Thymus (tissue), 11 donors: ENCODE measurements at regions not wholly inside any gene's neighbourhood (a gene's known extent, or its start where the extent isn't known, plus 50 kb on each side); places are given as distances from the start of the nearest gene placed in this dataset.

Source experiments
- DNase-seq, 9 donors: peaks; one replicate each; pipeline ENCODE4 v3.0.0-alpha.2; 2013; ENCODE audit warnings: low spot score in 9 of 9, low read depth in 6 of 9, missing footprints in 1 of 9
- H3K27ac ChIP-seq, 2 donors: one replicate each; pipeline ENCODE4 v1.5.1; 2013; ENCODE audit warnings: control low read depth in 1 of 2, low read depth in 1 of 2, low read length in 1 of 2, mild to moderate bottlenecking in 1 of 2, moderate library complexity in 1 of 2
- H3K27me3 ChIP-seq, 2 donors: one replicate each; pipeline ENCODE4 v1.5.1; 2013; ENCODE audit warnings: low read length in 1 of 2; ENCODE audit not compliant: control insufficient read depth in 2 of 2, insufficient read depth in 1 of 2
- H3K36me3 ChIP-seq, 2 donors: one replicate each; pipeline ENCODE4 v1.5.1; 2013; ENCODE audit warnings: low read length in 1 of 2, mild to moderate bottlenecking in 1 of 2, moderate library complexity in 1 of 2; ENCODE audit not compliant: control insufficient read depth in 2 of 2, insufficient read depth in 2 of 2
- H3K4me1 ChIP-seq, 2 donors: one replicate each; pipeline ENCODE4 v1.5.1; 2013; ENCODE audit warnings: low read length in 2 of 2; ENCODE audit not compliant: control insufficient read depth in 2 of 2, insufficient read depth in 2 of 2
- H3K4me3 ChIP-seq, 2 donors: one replicate each; pipeline ENCODE4 v1.5.1; 2013; ENCODE audit warnings: low read length in 2 of 2, control low read depth in 1 of 2, mild to moderate bottlenecking in 1 of 2
- H3K9me3 ChIP-seq, 2 donors: one replicate each; pipeline ENCODE4 v1.5.1; 2013; ENCODE audit warnings: low read length in 1 of 2, mild to moderate bottlenecking in 1 of 2; ENCODE audit not compliant: control insufficient read depth in 2 of 2, insufficient read depth in 1 of 2
- WGBS: extraction: QIAGEN DNeasy Blood & Tissue Kit; methylation state at CpG from one replicate; pipeline ENCODE4 v1.1.7; 2013; 5-methylcytosine and 5-hydroxymethylcytosine counted together
- donor health status: healthy.

GRCh38 chr2:13714466-13714865 lies 918.1 kb upstream of the LRATD1 start:
- H3K36me3 ChIP-seq: no peaks in the 10 kb centered on the region

DNA sequence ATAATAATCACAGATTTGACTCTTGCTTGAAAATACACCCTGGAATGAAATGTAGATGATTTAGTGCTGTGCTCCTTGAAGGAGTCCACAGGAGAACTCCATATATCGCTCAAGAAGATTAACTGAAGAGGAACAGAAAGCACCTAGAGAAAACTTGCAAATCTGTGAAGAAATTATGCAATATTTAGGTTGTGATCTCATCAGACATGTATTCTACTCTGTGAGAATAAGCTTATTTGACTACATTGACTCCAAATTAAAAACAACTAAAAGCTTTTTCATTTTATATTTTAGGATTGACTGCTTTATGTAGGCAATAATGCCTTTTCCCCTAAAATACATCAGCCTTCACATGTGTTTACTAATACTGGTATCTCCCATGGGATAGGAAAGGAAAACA lies 906.6 kb upstream of the LRATD1 start:
- peaks cover 0 to 7% of the 10 kb centered on the region in 2 donors for H3K9me3 ChIP-seq
- no peak overlapping the region for H3K27ac ChIP-seq
- WGBS: 86% methylated on average over 1 of the region's 1 CpG
- no peaks in the 10 kb centered on the region for H3K36me3 ChIP-seq
- no peak for DNase-seq
- H3K4me1 ChIP-seq: no peaks in the 10 kb centered on the region
- no peak overlapping the region for H3K4me3 ChIP-seq
- H3K27me3 ChIP-seq: no peaks in the 10 kb centered on the region

More at GRCh38 chr2:13714466-13714865, 918.1 kb upstream of the LRATD1 start:
- Histone ChIP-seq H3K4me1 (no peaks in the 10 kb centered on the region), H3K9me3 (no peaks in the 10 kb centered on the region), H3K4me3 (no peak overlapping the region), H3K27me3 (no peaks in the 10 kb centered on the region), H3K27ac (no peak overlapping the region)
- 97% methylated on average over 3 of the region's 3 CpGs for WGBS
- no peak for DNase-seq

DNA sequence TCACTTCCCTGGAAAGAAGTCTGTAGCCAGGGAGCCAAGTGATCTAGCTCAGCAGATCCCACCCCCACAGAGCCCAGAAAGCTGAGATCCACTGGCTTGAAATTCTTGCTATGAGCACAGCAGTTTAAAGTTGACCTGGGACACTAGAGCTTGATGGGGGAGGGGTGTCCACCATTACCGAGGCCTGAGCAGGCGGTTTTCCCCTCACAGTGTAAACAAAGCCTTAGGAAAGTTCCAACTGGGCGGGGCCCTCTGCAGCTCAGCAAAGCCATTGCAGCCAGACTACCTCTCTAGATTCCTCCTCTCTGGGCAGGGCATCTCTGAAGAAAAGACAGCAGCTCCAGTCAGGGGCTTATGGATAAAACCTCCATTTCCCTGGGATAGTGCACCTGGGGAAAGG lies 887.2 kb upstream of the LRATD1 start:
- Histone ChIP-seq H3K27ac (no peak overlapping the region), H3K4me1 (no peaks in the 10 kb centered on the region), H3K27me3 (no peaks in the 10 kb centered on the region), H3K36me3 (no peaks in the 10 kb centered on the region), H3K4me3 (no peak overlapping the region), H3K9me3 (peaks cover 2 to 22% of the 10 kb centered on the region in 2 donors)
- no peak for DNase-seq
- 55% methylated on average over 3 of the region's 3 CpGs for WGBS

DNA sequence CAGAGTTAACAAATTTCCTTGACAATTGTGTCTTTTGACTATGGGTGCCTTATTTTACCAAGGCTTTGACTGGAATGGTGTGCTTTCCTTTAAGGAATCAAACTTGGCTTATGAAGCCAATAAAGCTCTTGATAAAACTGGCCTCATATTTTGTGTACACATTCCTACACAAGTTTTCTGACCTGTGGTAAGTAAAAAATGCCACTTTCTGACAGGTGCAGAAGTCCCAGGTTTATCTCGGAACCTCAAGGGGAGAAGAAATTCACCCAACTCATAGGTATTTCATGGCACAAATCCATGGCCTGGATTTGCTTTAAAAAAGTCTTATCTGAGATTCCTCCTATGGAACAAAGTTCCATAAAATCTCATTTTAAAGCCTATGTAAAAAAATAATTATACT lies 880.6 kb upstream of the LRATD1 start:
- no peak for DNase-seq
- 98% methylated on average over 1 of the region's 1 CpG for WGBS

GRCh38 chr2:13758412-13758811 lies 874.1 kb upstream of the LRATD1 start:
- no peaks in the 10 kb centered on the region for H3K27me3 ChIP-seq
- no peak overlapping the region for H3K4me3 ChIP-seq
- DNase-seq: no peak
- H3K4me1 ChIP-seq: no peaks in the 10 kb centered on the region
- H3K36me3 ChIP-seq: no peaks in the 10 kb centered on the region
- no peaks in the 10 kb centered on the region for H3K9me3 ChIP-seq
- WGBS: 28% methylated on average over 1 of the region's 1 CpG
- H3K27ac ChIP-seq: no peak overlapping the region

More for the DNA sequence above, 880.6 kb upstream of the LRATD1 start:
- H3K4me3 ChIP-seq: no peak overlapping the region
- no peaks in the 10 kb centered on the region for H3K27me3 ChIP-seq
- H3K4me1 ChIP-seq: no peaks in the 10 kb centered on the region
- H3K9me3 ChIP-seq: no peaks in the 10 kb centered on the region
- H3K36me3 ChIP-seq: no peaks in the 10 kb centered on the region
- no peak overlapping the region for H3K27ac ChIP-seq

- Histone ChIP-seq H3K27ac (no peak overlapping the region), H3K4me1 (no peaks in the 10 kb centered on the region), H3K36me3 (no peaks in the 10 kb centered on the region), H3K4me3 (no peak overlapping the region), H3K27me3 (no peaks in the 10 kb centered on the region), H3K9me3 (no peaks in the 10 kb centered on the region)
- no peak for DNase-seq
- 59% methylated on average over 2 of the region's 2 CpGs for WGBS
Observed at GRCh38 chr2:13768274-13768673, 864.2 kb upstream of the LRATD1 start.

DNA sequence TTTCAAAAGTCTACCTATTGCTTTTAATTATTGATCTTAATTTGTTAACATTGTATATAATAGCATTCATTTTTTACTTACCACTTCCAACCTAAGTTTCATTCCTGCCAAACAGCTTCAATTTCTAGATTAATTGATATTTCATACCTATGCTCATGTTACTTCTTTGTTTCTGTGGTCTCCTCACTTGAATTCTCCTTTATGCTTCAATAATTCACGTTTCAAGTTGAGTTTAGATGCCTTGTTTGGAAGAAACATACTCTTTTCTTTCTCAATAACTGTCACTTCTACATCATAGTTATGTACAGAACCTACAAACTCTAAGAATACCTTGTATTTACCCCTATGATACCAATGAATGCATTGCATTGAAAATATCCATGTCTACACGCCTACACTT lies 862.2 kb upstream of the LRATD1 start:
- 62% methylated on average over 2 of the region's 2 CpGs for WGBS
- no peaks in the 10 kb centered on the region for H3K4me1 ChIP-seq
- no peaks in the 10 kb centered on the region for H3K27me3 ChIP-seq
- no peak for DNase-seq
- H3K9me3 ChIP-seq: no peaks in the 10 kb centered on the region
- no peaks in the 10 kb centered on the region for H3K36me3 ChIP-seq
- H3K27ac ChIP-seq: no peak overlapping the region
- H3K4me3 ChIP-seq: no peak overlapping the region

DNA sequence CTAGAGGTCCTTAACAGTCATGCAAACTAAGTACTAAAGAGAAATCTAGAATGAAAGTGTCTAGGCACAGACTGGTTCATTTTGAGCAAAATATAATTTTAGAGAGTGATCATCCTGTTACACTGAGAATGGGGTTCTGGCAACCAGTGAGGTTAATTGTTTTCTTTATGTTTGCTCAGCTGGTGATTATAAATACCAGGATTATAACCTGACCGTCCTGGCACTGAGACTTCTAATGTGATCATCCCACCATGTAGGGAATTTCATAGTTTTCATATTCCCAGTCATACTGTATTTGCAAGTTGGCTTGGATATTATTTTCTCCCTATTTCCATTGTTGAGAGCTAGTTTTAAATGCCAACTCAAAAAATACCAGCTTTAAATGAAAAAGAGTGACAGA lies 852.5 kb upstream of the LRATD1 start:
- Histone ChIP-seq H3K36me3 (no peaks in the 10 kb centered on the region), H3K27me3 (no peaks in the 10 kb centered on the region), H3K4me3 (no peak overlapping the region), H3K27ac (no peak overlapping the region), H3K9me3 (peaks cover 0 to 7% of the 10 kb centered on the region in 2 donors), H3K4me1 (no peaks in the 10 kb centered on the region)
- DNase-seq: no peak
- WGBS: 77% methylated on average over 1 of the region's 1 CpG

- H3K4me3 ChIP-seq: no peak overlapping the region
- no peaks in the 10 kb centered on the region for H3K9me3 ChIP-seq
- no peaks in the 10 kb centered on the region for H3K4me1 ChIP-seq
- no peak overlapping the region for H3K27ac ChIP-seq
- no peaks in the 10 kb centered on the region for H3K27me3 ChIP-seq
- no peaks in the 10 kb centered on the region for H3K36me3 ChIP-seq
- WGBS: 53% methylated on average over 3 of the region's 3 CpGs
- DNase-seq: no peak
Observed at GRCh38 chr2:13791019-13791547, 841.4 kb upstream of the LRATD1 start.

GRCh38 chr2:13806539-13806938 lies 826.0 kb upstream of the LRATD1 start:
- no peak for DNase-seq
- H3K27me3 ChIP-seq: no peaks in the 10 kb centered on the region
- no peaks in the 10 kb centered on the region for H3K4me1 ChIP-seq
- H3K36me3 ChIP-seq: no peaks in the 10 kb centered on the region
- H3K4me3 ChIP-seq: no peak overlapping the region
- no peaks in the 10 kb centered on the region for H3K9me3 ChIP-seq
- no peak overlapping the region for H3K27ac ChIP-seq
- WGBS: 95% methylated on average over 5 of the region's 5 CpGs
